ENCODE measurements at regions not wholly inside any gene's neighbourhood (a gene's known extent, or its start where the extent isn't known, plus 50 kb on each side); places are given as distances from the start of the nearest gene placed in this dataset.

DNA sequence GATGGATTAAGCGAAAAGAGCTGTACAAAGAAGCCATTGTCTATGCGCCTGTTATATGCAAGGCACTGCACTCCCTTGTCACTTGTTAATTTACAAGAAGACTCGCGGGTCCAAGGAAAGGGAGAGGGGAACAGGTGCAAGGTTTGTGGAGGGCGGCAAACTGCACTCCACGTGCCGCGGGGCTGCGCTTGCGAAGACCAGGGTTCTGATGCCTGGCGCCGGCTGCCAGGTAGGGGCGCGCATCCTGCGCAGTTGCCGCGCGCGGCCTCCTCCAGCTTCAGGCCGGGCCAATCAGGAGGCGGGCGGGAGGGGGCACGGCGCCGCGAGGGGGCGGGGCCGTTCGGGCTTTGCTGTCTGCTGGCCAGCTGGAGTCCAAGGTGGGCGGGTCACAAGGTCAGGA lies 140.6 kb upstream of the PALS2 start:
- TF ChIP-seq, protein P1, sequence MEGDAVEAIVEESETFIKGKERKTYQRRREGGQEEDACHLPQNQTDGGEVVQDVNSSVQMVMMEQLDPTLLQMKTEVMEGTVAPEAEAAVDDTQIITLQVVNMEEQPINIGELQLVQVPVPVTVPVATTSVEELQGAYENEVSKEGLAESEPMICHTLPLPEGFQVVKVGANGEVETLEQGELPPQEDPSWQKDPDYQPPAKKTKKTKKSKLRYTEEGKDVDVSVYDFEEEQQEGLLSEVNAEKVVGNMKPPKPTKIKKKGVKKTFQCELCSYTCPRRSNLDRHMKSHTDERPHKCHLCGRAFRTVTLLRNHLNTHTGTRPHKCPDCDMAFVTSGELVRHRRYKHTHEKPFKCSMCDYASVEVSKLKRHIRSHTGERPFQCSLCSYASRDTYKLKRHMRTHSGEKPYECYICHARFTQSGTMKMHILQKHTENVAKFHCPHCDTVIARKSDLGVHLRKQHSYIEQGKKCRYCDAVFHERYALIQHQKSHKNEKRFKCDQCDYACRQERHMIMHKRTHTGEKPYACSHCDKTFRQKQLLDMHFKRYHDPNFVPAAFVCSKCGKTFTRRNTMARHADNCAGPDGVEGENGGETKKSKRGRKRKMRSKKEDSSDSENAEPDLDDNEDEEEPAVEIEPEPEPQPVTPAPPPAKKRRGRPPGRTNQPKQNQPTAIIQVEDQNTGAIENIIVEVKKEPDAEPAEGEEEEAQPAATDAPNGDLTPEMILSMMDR (IDR thresholded peaks at IDR 0.05; ENCODE audit: low read depth, low read length) = no peak
- no peak for TF ChIP-seq EZH2phosphoT487 (IDR thresholded peaks at IDR 0.05; ENCODE audit: low read depth)

Measured in OCI-LY3 (cell line).